NK-92 (cell line): ENCODE measurements at regions not wholly inside any gene's neighbourhood (a gene's known extent, or its start where the extent isn't known, plus 50 kb on each side); places are given as distances from the start of the nearest gene placed in this dataset.

Experiments used
- DNase-seq: peaks from one replicate; lab custom pipeline; 2025; ENCODE audit not compliant: unreplicated experiment; lab: John Stamatoyannopoulos, UW

- no peak for DNase-seq
These were observed 57.1 kb downstream of the FAM181B start for GRCh38 chr11:82676483-82677094.

DNA sequence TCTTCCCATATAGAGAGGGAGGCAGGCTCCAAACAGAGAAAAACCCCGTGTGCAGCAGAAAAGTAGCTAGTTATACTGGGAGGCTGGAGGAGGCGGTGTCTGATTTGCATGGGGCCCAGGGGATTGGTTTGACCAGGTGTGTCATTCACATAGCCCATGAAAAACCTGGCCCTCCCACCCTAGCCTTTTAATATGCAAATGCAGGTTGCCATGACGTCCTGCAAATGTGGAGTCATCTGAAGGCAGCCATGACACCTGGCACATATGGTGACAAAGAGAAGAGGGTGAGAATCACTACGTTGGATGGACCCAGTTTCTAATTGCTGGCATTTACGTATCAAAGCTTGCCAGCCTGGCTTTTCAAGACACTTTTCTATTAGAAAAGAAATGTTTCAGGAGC lies 57.8 kb downstream of the FAM181B start:
- no peak for DNase-seq

DNA sequence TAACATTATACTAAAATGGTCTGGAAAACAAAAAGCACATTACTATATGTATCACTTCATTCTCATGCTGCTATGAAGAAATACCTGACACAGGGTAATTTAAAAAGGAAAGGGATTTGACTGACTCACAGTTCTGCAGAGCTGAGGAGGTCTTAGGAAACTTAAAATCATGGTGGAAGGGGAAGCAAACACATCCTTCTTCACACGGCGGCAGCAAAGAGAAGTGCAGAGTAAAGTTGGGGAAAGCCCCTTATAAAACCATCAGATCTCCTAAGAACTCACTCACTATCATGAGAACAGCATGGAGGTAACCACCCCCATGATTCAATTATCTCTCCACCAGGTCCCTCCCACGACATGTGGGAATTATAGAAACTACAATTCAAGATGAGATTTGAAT lies 60.0 kb downstream of the FAM181B start:
- no peak for DNase-seq

DNA sequence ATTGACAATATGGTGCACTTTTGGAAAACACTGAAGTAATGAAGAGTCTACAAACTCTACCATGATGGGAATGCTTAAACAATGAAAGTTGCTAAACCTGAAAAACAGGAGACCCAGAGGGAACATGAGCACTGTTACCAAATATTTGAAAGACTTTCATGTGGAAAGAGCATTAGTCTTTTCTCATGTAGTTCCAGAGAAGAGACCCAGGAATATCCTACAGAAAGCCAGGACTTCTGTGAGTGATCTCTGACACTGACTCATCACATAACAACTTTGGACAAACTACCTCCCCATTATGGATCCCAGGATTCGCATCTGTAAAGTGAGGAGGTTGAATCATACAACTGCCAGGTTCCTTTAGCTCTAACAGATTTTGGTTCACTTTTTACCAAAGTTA lies 62.2 kb downstream of the FAM181B start:
- DNase-seq: no peak

- DNase-seq: no peak
These were observed 70.1 kb downstream of the FAM181B start for GRCh38 chr11:82663535-82663934.

DNA sequence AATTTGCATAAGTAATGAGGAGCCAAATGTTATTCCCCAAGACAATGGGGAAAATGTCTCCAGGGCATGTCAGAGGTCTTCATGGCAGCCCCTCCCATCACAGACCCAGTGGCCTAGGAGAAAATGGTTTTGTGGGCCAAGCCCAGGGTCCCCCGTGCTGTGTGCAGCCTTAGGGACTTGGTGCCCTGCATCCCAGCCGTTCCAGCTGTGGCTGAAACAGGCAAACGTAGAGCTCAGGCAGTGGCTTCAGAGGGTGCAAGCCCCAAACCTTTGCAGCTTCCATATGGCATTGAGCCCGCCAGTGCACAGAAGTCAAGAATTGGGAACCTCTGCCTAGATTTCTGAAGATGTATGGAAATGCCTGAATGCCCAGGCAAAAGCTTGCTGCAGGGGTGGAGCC lies 79.9 kb downstream of the FAM181B start:
- DNase-seq: no peak

DNA sequence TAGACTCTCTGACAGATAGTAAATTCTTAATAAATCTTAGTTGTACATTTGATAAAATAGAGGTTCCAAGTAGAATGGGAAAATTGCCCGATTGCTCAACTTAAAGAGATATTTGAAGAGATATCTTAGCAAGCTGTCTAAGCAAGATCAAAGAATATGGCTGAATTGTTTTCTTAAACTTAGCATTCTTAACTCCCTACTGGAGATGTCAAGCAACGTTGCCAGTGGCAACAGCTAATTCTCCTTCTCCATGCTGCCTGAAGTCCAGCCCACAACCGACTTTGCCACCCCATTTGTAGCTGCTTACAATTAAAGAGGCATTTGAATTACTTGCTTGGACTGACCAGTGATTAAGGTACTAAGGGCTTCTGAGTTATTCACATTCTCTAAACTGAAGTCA lies 94.4 kb downstream of the FAM181B start:
- no peak for DNase-seq

- DNase-seq: no peak
These were observed 97.0 kb downstream of the FAM181B start for GRCh38 chr11:82636615-82637014.

DNA sequence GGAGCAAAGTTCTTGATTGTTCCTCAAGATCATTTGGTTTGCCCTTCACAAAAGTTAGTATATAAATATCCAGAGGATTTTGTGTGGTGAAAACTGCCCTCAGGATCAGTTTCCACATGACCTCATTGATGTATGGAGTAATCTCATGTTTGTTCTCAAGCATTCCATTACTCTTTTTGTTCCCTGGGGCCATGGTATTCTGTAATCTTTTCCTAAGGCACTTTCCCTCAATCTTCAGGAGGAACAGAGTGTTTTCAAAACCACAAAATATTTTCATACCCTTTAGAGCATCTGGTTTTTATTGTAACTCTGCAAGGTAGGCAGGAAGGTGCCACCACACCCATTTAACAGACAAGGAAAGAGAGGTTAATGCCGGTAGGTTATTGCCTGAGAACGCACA lies 99.6 kb downstream of the FAM181B start:
- no peak for DNase-seq

DNA sequence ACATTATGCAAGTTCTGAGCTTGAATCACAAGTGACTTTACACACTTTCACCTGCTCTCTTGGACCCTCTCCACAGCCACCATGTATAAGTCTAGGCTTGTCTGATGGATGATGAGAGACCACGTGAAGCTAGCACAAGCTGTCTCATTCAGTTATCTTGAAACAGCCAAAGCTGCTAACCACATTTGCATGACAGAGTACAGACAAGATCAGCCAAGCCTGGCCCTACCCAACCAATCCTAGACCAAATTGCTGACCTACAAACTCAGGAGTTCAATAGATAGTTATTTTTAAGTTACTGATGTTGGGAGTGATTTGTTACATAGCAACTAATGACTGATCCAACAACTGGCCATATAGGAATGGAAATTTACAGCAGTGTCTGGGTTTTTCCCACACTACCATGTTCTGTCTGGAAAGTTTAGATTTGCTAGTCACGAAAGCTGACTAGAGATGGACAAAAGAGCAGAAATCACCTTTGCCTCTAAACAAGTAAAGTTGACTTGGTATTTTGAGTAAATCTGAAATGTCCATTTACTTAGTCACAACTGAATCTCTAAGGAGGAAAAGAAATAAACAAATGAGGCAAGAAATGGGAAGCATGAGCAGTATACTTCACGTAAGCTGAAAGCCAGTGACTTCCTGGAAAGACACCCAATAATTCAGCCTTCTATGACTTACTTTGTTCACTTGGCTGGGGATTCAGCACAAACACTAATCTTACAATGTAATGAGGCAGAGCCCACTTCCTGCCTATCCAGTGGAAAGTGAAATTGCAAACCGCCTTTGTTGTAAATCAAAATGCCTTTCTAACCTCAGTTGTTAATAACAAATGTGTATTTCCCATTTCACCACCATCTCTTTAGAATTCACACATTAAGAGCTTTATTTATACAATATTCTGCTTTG lies 101.7 kb downstream of the FAM181B start:
- no peak for DNase-seq

GRCh38 chr11:82610671-82611070 lies 123.0 kb downstream of the FAM181B start:
- no peak for DNase-seq

- DNase-seq: no peak
These were observed 126.9 kb downstream of the FAM181B start for GRCh38 chr11:82606738-82607137.

- no peak for DNase-seq
These were observed 132.0 kb downstream of the FAM181B start for GRCh38 chr11:82601711-82602110.

GRCh38 chr11:82599836-82600235 lies 133.8 kb downstream of the FAM181B start:
- DNase-seq: no peak

DNA sequence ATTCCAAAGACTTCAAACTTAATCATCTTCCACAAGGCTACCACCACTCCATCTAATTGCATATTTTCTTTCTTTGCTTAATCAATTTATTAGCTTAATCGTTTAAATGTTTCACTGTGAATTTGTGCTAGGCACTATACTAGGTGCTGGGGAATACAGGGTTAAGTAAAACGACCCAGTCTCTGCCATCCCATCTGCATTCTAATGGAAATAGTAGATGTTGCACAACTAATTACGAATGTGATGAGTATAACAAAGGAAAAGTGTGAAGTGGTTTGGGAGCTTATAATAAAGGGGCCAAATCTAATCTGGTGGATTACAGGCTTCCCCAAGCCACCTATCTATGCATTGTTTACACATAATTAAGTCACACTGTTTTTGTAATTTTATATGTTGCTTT lies 147.1 kb downstream of the FAM181B start:
- DNase-seq: no peak

- no peak for DNase-seq
These were observed 156.4 kb downstream of the FAM181B start for GRCh38 chr11:82577246-82577645.

- no peak for DNase-seq
These were observed 172.8 kb downstream of the FAM181B start for GRCh38 chr11:82560836-82561235.

- no peak for DNase-seq
These were observed 174.1 kb downstream of the FAM181B start for GRCh38 chr11:82559609-82560008.

DNA sequence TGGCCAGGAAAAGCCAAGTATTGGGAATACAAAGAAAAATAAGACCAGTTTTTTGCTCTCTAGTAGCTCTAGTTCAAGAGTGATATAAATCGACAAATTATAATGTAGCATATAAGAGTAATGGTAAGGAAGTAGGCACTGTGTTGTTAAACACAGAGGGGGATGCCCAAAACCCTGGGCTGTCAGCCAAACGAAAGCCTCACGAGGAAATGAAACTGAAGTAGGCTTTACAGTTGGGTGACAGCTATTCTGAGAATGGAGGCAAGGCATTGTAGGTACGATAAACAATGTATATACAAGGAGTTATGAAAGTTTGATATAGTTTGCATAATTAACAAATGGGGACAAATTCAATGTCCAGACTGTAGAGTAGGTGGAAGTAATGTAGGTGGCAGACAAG lies 176.4 kb downstream of the FAM181B start:
- DNase-seq: no peak

DNA sequence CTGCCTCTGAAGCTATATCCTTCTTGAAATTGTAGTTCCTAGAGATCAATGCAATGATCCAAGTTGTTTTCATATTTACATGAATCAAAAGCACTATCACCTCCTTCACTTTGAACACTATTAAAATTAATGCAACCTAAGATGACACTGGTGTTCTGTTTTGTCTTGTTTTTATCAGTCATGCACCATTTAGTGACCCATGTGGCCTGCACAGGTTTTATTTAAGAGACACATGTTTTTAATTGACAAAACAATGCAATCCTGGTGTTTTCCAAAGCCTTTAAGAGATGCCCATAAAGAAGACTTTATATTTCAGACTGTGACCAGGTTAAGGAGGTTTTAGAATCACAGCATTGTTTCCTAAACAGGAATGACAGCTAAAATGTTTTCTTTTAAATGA lies 177.5 kb downstream of the FAM181B start:
- DNase-seq: no peak

DNA sequence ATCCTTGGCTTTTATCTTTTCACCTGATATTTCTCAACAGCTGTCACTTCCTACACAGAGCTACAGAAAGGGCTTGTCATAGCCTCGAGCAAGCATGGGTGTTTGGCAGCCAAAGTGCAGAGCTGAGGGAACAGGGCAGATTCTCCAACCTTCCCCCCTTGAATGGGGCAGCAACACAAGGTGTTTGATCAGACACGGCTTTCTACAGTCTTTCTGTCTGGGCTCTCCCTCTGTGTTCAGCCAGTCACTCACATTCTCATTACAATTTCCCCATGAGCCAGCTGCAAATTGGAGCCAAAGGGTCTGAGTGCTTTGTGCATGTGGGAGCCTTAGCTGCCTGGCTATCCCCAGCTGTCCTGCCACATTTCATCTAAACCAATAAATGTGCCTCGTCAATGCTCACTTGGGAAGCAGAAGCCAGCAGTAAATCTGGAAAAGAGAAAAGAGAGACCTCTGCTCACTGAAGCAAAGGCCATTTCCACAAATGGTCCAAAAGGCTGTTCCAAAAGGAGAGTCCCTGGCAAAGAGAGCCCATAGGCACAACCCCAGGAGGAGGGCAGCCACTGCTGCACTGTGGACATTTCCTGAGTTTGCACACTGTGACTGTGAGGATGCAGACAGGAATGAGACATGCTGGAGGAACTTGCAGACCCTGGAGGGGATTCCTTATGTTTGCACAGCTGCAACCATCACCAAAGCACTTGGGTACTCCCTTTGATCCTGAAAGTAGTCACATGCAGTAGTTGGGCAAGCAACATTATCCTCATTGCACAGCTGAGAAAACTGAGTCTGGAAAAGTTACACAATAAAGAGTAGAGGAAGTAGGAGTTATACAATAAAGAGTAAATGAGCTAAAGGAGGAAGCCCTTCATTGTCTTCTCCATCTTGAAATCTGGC lies 186.8 kb downstream of the FAM181B start:
- DNase-seq: no peak

GRCh38 chr11:82539669-82540068 lies 194.0 kb downstream of the FAM181B start:
- DNase-seq: no peak
